ENCODE measurements at regions not wholly inside any gene's neighbourhood (a gene's known extent, or its start where the extent isn't known, plus 50 kb on each side); places are given as distances from the start of the nearest gene placed in this dataset.

- H3K4me3 ChIP-seq, result no peak overlapping the region
- no peaks in the 10 kb centered on the region for H3K79me2 ChIP-seq
- no peak for TF ChIP-seq EZH2phosphoT487 (IDR thresholded peaks at IDR 0.05; ENCODE audit: low read depth, severe bottlenecking, unreplicated experiment)
- no peak for TF ChIP-seq EZH2 (IDR thresholded peaks at IDR 0.05; ENCODE audit: borderline replicate concordance)
- TF ChIP-seq CTCF (IDR thresholded peaks at IDR 0.05; ENCODE audit: poor library complexity), result no peak
- peaks cover 8% of the 10 kb centered on the region for H3K9me3 ChIP-seq (ENCODE audit: low read depth)
- no peaks in the 10 kb centered on the region for H3K27me3 ChIP-seq
- 86% methylated on average over 1 of the region's 1 CpG for WGBS (ENCODE audit: low lambda C conversion rate, missing lambda C conversion rate)
- H3K9me2 ChIP-seq (replicated peaks; ENCODE audit: insufficient read depth), result no peaks in the 10 kb centered on the region
- no peaks in the 10 kb centered on the region for H4K20me1 ChIP-seq (ENCODE audit: insufficient read depth, poor library complexity, severe bottlenecking)
- H3K36me3 ChIP-seq (replicated peaks; ENCODE audit: insufficient read depth, low read depth), result no peaks in the 10 kb centered on the region
- no peak for DNase-seq (ENCODE audit: low spot score)
- no peak overlapping the region for H3K27ac ChIP-seq
- no peak overlapping the region for H2AFZ ChIP-seq
- no peak overlapping the region for H3K4me2 ChIP-seq
- H3K4me1 ChIP-seq (ENCODE audit: insufficient read depth), result no peaks in the 10 kb centered on the region
These were observed 123.7 kb downstream of the TFCP2L1 start for GRCh38 chr2:121161272-121161671.

- no peak overlapping the region for H3K4me3 ChIP-seq
- no peak overlapping the region for H2AFZ ChIP-seq
- H3K4me2 ChIP-seq, result no peak overlapping the region
- H4K20me1 ChIP-seq (ENCODE audit: insufficient read depth, poor library complexity, severe bottlenecking), result no peaks in the 10 kb centered on the region
- no peak overlapping the region for H3K27ac ChIP-seq
- DNase-seq (ENCODE audit: low spot score), result no peak
- no peak for TF ChIP-seq EZH2 (IDR thresholded peaks at IDR 0.05; ENCODE audit: borderline replicate concordance)
- no peak for TF ChIP-seq CTCF (IDR thresholded peaks at IDR 0.05; ENCODE audit: poor library complexity)
- TF ChIP-seq EZH2phosphoT487 (IDR thresholded peaks at IDR 0.05; ENCODE audit: low read depth, severe bottlenecking, unreplicated experiment), result no peak
- H3K79me2 ChIP-seq, result no peaks in the 10 kb centered on the region
- H3K27me3 ChIP-seq, result no peaks in the 10 kb centered on the region
- H3K4me1 ChIP-seq (ENCODE audit: insufficient read depth), result no peaks in the 10 kb centered on the region
- H3K36me3 ChIP-seq (replicated peaks; ENCODE audit: insufficient read depth, low read depth), result no peaks in the 10 kb centered on the region
- H3K9me3 ChIP-seq (ENCODE audit: low read depth), result peaks cover under 1% of the 10 kb centered on the region
- H3K9me2 ChIP-seq (replicated peaks; ENCODE audit: insufficient read depth), result no peaks in the 10 kb centered on the region
These were observed 122.1 kb downstream of the TFCP2L1 start for GRCh38 chr2:121162893-121163292.

GRCh38 chr2:121164042-121164441 is 121.0 kb downstream of the TFCP2L1 start:
- Histone ChIP-seq H3K4me2 (no peak overlapping the region), H3K79me2 (no peaks in the 10 kb centered on the region), H3K36me3 (replicated peaks; ENCODE audit: insufficient read depth, low read depth) (no peaks in the 10 kb centered on the region), H3K27me3 (no peaks in the 10 kb centered on the region), H3K27ac (no peak overlapping the region), H4K20me1 (ENCODE audit: insufficient read depth, poor library complexity, severe bottlenecking) (no peaks in the 10 kb centered on the region), H3K4me3 (no peak overlapping the region), H2AFZ (no peak overlapping the region), H3K9me3 (ENCODE audit: low read depth) (no peaks in the 10 kb centered on the region), H3K4me1 (ENCODE audit: insufficient read depth) (no peaks in the 10 kb centered on the region), H3K9me2 (replicated peaks; ENCODE audit: insufficient read depth) (no peaks in the 10 kb centered on the region)
- TF ChIP-seq CTCF (IDR thresholded peaks at IDR 0.05; ENCODE audit: poor library complexity) (no peak), EZH2 (IDR thresholded peaks at IDR 0.05; ENCODE audit: borderline replicate concordance) (no peak), EZH2phosphoT487 (IDR thresholded peaks at IDR 0.05; ENCODE audit: low read depth, severe bottlenecking, unreplicated experiment) (no peak)
- 78% methylated on average over 3 of the region's 3 CpGs for WGBS (ENCODE audit: low lambda C conversion rate, missing lambda C conversion rate)
- no peak for DNase-seq (ENCODE audit: low spot score)

GRCh38 chr2:121165038-121165542 is 119.9 kb downstream of the TFCP2L1 start:
- 100% methylated on average over 1 of the region's 1 CpG for WGBS (ENCODE audit: low lambda C conversion rate, missing lambda C conversion rate)
- Histone ChIP-seq H3K27me3 (no peaks in the 10 kb centered on the region), H4K20me1 (ENCODE audit: insufficient read depth, poor library complexity, severe bottlenecking) (no peaks in the 10 kb centered on the region), H3K36me3 (replicated peaks; ENCODE audit: insufficient read depth, low read depth) (no peaks in the 10 kb centered on the region), H3K79me2 (no peaks in the 10 kb centered on the region), H3K27ac (no peak overlapping the region), H3K4me3 (no peak overlapping the region), H3K9me3 (ENCODE audit: low read depth) (no peaks in the 10 kb centered on the region), H3K4me1 (ENCODE audit: insufficient read depth) (no peaks in the 10 kb centered on the region), H3K9me2 (replicated peaks; ENCODE audit: insufficient read depth) (no peaks in the 10 kb centered on the region), H3K4me2 (no peak overlapping the region), H2AFZ (no peak overlapping the region)
- no peak for DNase-seq (ENCODE audit: low spot score)
- TF ChIP-seq CTCF (IDR thresholded peaks at IDR 0.05; ENCODE audit: poor library complexity), result no peak
- no peak for TF ChIP-seq EZH2 (IDR thresholded peaks at IDR 0.05; ENCODE audit: borderline replicate concordance)
- TF ChIP-seq EZH2phosphoT487 (IDR thresholded peaks at IDR 0.05; ENCODE audit: low read depth, severe bottlenecking, unreplicated experiment), result no peak
